T-cell (primary cell): ENCODE measurements at regions not wholly inside any gene's neighbourhood (a gene's known extent, or its start where the extent isn't known, plus 50 kb on each side); places are given as distances from the start of the nearest gene placed in this dataset.

Experiments used
- ATAC-seq, 4 experiments: fragments of 200-7000 bp in 3 of 4; fragments of 150-1000 bp in 1 of 4; cut with Tn5 transposase; replicated peaks in 1 of 4; 1 replicate in 3 of 4; 2 replicates in 1 of 4; pipeline ENCODE4 v1.10.0; 2021; ENCODE audit warnings: moderate library complexity in 3 of 4, mild to moderate bottlenecking in 2 of 4, moderate number of reproducible peaks in 1 of 4
- CTCF ChIA-PET, 2 donors: fragments of 300-600 bp; sonication (Branson Sonifier 250); formaldehyde crosslinking; loops; one replicate each; lab custom pipeline; 2022; ENCODE audit warnings: antibody characterized with exemption in 2 of 2; lab: Charles Lee
- POLR2A ChIA-PET, 2 donors: fragments of 300-600 bp; sonication (Branson Sonifier 250); formaldehyde crosslinking; loops; one replicate each; lab custom pipeline; 2022; ENCODE audit warnings: antibody characterized with exemption in 2 of 2; lab: Charles Lee
- DNase-seq, 35 experiments: peaks; one replicate each; pipeline versions ENCODE4 v3.0.0 to v3.0.0-alpha.2; 2013 to 2023
- H3K27ac ChIP-seq: one replicate; pipeline ENCODE4 v1.5.1; 2013; ENCODE audit warnings: low read length
- H3K27me3 ChIP-seq, 2 experiments: replicated peaks in 1 of 2; 1 replicate in 1 of 2; 2 replicates in 1 of 2; pipeline versions ENCODE4 v1.6.1 to v1.7.0; 2013; ENCODE audit warnings: low read length in 1 of 2, mixed read lengths in 1 of 2; ENCODE audit not compliant: control insufficient read depth in 2 of 2, insufficient read depth in 2 of 2; ENCODE audit errors: extremely low read depth in 1 of 2
- H3K36me3 ChIP-seq, 2 donors: 1 replicate in 1 of 2; 2 replicates in 1 of 2; pipeline versions ENCODE4 v1.6.1 to v1.7.0; 2013; ENCODE audit warnings: low read length in 1 of 2; ENCODE audit not compliant: control insufficient read depth in 2 of 2, insufficient read depth in 1 of 2; ENCODE audit errors: extremely low read depth in 1 of 2
- H3K4me1 ChIP-seq, 2 experiments: 1 replicate in 1 of 2; 2 replicates in 1 of 2; pipeline versions ENCODE4 v1.6.1 to v1.7.0; 2013; ENCODE audit warnings: low read length in 2 of 2, mixed read lengths in 1 of 2; ENCODE audit not compliant: insufficient read depth in 2 of 2, control insufficient read depth in 1 of 2; ENCODE audit errors: extremely low read depth in 1 of 2
- H3K4me3 ChIP-seq, 2 donors: 1 replicate in 1 of 2; 2 replicates in 1 of 2; pipeline versions ENCODE4 v1.5.1 to v1.7.0; 2013; ENCODE audit warnings: mild to moderate bottlenecking in 2 of 2, low read length in 1 of 2, moderate library complexity in 1 of 2; ENCODE audit not compliant: control insufficient read depth in 1 of 2; ENCODE audit errors: extremely low read depth in 1 of 2
- H3K9me3 ChIP-seq: 2 replicates; pipeline ENCODE4 v1.7.0; 2013
- H3K27ac Mint-ChIP-seq, 2 donors: one replicate each; pipeline ENCODE4 v1.8.0; 2020 to 2021; ENCODE audit warnings: mild to moderate bottlenecking in 2 of 2, mixed read lengths in 2 of 2
- H3K27me3 Mint-ChIP-seq, 2 donors: one replicate each; pipeline ENCODE4 v1.8.0; 2021 to 2022; ENCODE audit warnings: mixed read lengths in 2 of 2
- H3K36me3 Mint-ChIP-seq: one replicate; pipeline ENCODE4 v1.8.0; 2021; ENCODE audit warnings: mixed read lengths
- H3K4me1 Mint-ChIP-seq, 3 donors: one replicate each; pipeline ENCODE4 v1.8.0; 2020 to 2022; ENCODE audit warnings: mixed read lengths in 3 of 3, mild to moderate bottlenecking in 1 of 3
- H3K4me3 Mint-ChIP-seq, 3 donors: one replicate each; pipeline ENCODE4 v1.8.0; 2020 to 2022; ENCODE audit warnings: mild to moderate bottlenecking in 3 of 3, mixed read lengths in 3 of 3, moderate library complexity in 3 of 3
- H3K9me3 Mint-ChIP-seq, 3 donors: one replicate each; pipeline ENCODE4 v1.8.0; 2020 to 2022; ENCODE audit warnings: mixed read lengths in 3 of 3
- WGBS: methylation state at CpG from one replicate; pipeline ENCODE4 v1.1.5; 2013; ENCODE audit warnings: missing lambda C conversion rate; ENCODE audit not compliant: insufficient coverage; 5-methylcytosine and 5-hydroxymethylcytosine counted together

DNA sequence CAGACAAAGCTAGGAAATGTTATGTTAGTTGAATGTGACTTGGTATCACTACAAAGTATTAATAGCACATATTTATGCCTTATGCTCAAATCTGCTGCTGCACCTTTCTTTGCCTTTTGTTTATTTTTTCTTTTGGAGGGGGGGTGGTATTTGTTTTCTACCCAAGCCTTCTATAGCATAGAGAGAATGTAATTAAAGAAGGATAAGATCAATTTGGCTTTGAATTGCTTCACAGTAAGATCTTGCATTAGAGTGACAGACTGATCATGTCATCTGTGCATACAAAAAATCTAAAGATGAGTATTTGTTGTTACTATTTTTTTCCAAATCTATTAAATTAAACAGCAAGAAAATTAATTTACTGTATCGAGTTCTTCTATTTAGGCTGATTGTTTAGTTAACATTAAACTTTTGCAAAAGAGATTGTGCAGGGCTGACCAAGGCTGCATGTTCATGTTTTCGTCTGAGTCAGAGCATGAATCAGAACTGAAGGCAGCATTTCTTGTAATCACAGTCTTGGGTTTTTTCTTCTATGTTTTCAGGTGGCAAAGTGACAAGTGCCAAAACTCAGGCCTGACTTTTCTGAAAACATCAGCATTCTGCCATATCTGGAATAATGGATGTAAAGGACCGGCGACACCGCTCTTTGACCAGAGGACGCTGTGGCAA is 1007.1 kb upstream of the WWC1 start:
- H3K27ac Mint-ChIP-seq: no peak overlapping the region
- POLR2A ChIA-PET: no interaction called here
- Histone ChIP-seq H3K27me3 (no peaks in the 10 kb centered on the region), H3K36me3 (no peaks in the 10 kb centered on the region), H3K9me3 (no peaks in the 10 kb centered on the region), H3K4me1 (no peaks in the 10 kb centered on the region), H3K27ac (no peak overlapping the region), H3K4me3 (no peak overlapping the region)
- H3K9me3 Mint-ChIP-seq: peaks cover 5 to 25% (median 16%) of the 10 kb centered on the region in 3 donors
- CTCF ChIA-PET: no interaction called here
- no peak overlapping the region for H3K4me3 Mint-ChIP-seq
- no peaks in the 10 kb centered on the region for H3K4me1 Mint-ChIP-seq
- no peaks in the 10 kb centered on the region for H3K36me3 Mint-ChIP-seq
- DNase-seq (no peak), ATAC-seq (no peak)
- WGBS: 100% methylated on average over 5 of the region's 6 CpGs
- no peaks in the 10 kb centered on the region for H3K27me3 Mint-ChIP-seq

DNA sequence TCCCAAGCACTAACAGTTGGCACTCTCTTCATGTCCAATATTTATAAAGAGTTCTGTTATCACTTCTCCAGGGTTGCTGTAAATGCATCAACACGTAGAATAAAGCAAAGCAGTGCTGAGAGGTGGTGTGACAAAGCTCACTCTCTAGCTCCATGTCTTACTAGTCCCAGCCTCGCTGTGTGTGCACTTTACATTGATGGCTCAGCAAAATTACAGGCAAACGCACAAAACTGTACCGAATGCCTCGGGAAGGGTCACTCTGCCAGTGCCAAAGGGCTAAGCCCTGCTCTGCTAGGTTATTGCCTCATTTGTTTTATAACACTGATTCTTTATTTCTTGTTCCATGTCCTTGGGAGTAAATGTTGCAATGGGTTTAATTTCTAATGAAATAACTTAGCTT is 1005.9 kb upstream of the WWC1 start:
- WGBS: 68% methylated on average over 4 of the region's 5 CpGs
- H3K9me3 Mint-ChIP-seq: peaks cover 5 to 20% (median 7%) of the 10 kb centered on the region in 3 donors
- Histone ChIP-seq H3K4me3 (no peak overlapping the region), H3K9me3 (no peaks in the 10 kb centered on the region), H3K27ac (no peak overlapping the region), H3K4me1 (no peaks in the 10 kb centered on the region), H3K36me3 (no peaks in the 10 kb centered on the region), H3K27me3 (no peaks in the 10 kb centered on the region)
- H3K4me1 Mint-ChIP-seq: no peaks in the 10 kb centered on the region
- no peaks in the 10 kb centered on the region for H3K27me3 Mint-ChIP-seq
- ChIA-PET POLR2A (no interaction called here), CTCF (no interaction called here)
- H3K4me3 Mint-ChIP-seq: no peak overlapping the region
- no peak overlapping the region for H3K27ac Mint-ChIP-seq
- no peak for ATAC-seq
- H3K36me3 Mint-ChIP-seq: no peaks in the 10 kb centered on the region
- no peak for DNase-seq

DNA sequence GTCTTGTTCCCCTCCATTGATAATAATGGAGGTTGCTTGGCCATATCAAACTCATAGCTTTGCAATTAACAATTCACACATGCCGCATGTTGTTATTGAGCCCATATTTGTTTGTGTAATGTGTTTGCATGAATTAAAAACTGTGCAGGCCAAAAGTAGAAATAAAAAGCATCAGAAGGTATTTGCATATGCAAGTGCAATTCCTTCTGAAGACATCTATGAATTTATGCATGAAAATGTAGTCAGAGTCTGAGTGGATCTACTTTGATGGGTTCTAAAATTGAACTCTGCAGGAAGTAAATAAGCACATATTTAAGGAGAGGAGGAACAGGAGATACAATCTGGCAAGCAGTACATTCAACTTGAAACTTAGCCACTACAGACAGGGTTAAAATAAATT is 1004.6 kb upstream of the WWC1 start:
- H3K9me3 ChIP-seq: no peaks in the 10 kb centered on the region
- no peaks in the 10 kb centered on the region for H3K27me3 ChIP-seq
- H3K4me3 Mint-ChIP-seq: no peak overlapping the region
- no peaks in the 10 kb centered on the region for H3K36me3 Mint-ChIP-seq
- H3K4me1 Mint-ChIP-seq: no peaks in the 10 kb centered on the region
- DNase-seq (no peak), ATAC-seq (no peak)
- H3K4me1 ChIP-seq: no peaks in the 10 kb centered on the region
- no peaks in the 10 kb centered on the region for H3K36me3 ChIP-seq
- no peaks in the 10 kb centered on the region for H3K27me3 Mint-ChIP-seq
- CTCF ChIA-PET: no interaction called here
- no peak overlapping the region for H3K4me3 ChIP-seq
- no peak overlapping the region for H3K27ac Mint-ChIP-seq
- POLR2A ChIA-PET: no interaction called here
- no CpG with 5 or more reads among the region's 1 CpG for WGBS
- no peak overlapping the region for H3K27ac ChIP-seq
- peaks cover 4 to 20% (median 5%) of the 10 kb centered on the region in 3 donors for H3K9me3 Mint-ChIP-seq

DNA sequence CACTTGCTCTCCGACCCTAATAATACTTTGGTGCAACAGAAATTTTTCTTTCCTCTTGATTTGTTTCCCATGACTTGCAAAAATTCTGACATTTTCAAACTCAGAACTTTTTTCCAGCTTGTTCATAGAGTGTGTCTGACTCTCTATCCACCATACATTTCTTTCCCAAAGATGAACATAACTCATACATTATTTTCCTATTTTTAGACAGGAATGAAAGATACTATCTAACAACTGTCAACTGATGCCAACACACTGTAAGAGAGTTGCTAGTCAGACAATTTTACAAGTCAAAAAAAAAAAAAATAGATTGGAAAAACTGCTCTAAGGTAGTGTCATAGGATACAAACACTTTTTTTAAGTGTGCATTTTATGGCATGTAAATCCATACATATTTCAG is 1001.0 kb upstream of the WWC1 start:
- H3K36me3 ChIP-seq: no peaks in the 10 kb centered on the region
- H3K4me1 Mint-ChIP-seq: no peaks in the 10 kb centered on the region
- no peaks in the 10 kb centered on the region for H3K9me3 ChIP-seq
- peaks cover 2 to 12% (median 10%) of the 10 kb centered on the region in 3 donors for H3K9me3 Mint-ChIP-seq
- POLR2A ChIA-PET: no interaction called here
- H3K27me3 ChIP-seq: no peaks in the 10 kb centered on the region
- no peak overlapping the region for H3K4me3 Mint-ChIP-seq
- WGBS: no CpG with 5 or more reads among the region's 1 CpG
- H3K27ac Mint-ChIP-seq: no peak overlapping the region
- CTCF ChIA-PET: no interaction called here
- no peak overlapping the region for H3K27ac ChIP-seq
- no peaks in the 10 kb centered on the region for H3K36me3 Mint-ChIP-seq
- no peaks in the 10 kb centered on the region for H3K4me1 ChIP-seq
- DNase-seq (no peak), ATAC-seq (no peak)
- H3K4me3 ChIP-seq: no peak overlapping the region
- no peaks in the 10 kb centered on the region for H3K27me3 Mint-ChIP-seq

DNA sequence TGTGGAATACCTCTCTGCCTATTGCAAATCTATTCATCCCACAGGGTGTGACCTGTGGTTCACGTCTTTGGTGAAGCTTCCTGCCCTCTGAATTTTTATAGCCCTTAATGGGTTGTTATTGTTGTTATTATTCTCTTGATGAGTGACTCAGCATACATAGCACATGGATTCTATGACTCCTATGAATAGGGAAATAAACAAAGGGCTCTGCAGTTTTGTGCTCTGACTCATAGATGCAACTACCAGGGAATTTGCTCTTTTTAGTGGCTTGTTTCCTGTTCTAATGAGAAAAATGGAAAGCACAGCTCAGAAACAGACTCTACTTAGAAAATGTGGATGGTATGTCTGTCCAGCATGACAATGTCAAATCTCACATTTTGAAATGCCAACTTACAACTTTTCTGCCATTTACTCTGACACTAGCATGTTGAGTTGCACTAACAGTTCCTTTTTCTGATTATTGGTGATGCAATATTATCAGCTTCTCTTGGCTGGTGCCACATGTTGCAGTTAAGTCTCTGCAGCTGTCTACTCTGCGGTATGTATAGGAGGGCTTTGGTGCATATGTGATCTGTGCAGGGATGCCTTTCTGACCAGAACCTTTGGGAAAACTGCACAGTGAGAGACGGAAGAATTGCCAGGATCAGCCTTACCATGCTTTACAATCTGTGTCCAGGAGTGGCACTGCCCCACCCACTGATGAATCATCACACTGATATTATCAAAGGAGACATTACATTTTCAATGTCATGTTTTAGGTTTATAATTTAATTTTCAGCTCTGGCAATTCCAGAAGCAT is 996.4 kb upstream of the WWC1 start:
- no CpG with 5 or more reads among the region's 3 CpGs for WGBS
- no peaks in the 10 kb centered on the region for H3K36me3 ChIP-seq
- no peak overlapping the region for H3K4me3 ChIP-seq
- H3K9me3 Mint-ChIP-seq: peaks cover 6 to 30% (median 15%) of the 10 kb centered on the region in 3 donors
- no peak overlapping the region for H3K4me3 Mint-ChIP-seq
- ChIA-PET CTCF (no interaction called here), POLR2A (no interaction called here)
- H3K36me3 Mint-ChIP-seq: no peaks in the 10 kb centered on the region
- H3K27me3 Mint-ChIP-seq: no peaks in the 10 kb centered on the region
- DNase-seq: no peak
- no peak overlapping the region for H3K27ac Mint-ChIP-seq
- H3K27me3 ChIP-seq: peaks cover 0 to 2% of the 10 kb centered on the region in 2 experiments
- no peaks in the 10 kb centered on the region for H3K4me1 ChIP-seq
- no peak overlapping the region for H3K27ac ChIP-seq
- no peaks in the 10 kb centered on the region for H3K9me3 ChIP-seq
- H3K4me1 Mint-ChIP-seq: no peaks in the 10 kb centered on the region
- no peak for ATAC-seq

DNA sequence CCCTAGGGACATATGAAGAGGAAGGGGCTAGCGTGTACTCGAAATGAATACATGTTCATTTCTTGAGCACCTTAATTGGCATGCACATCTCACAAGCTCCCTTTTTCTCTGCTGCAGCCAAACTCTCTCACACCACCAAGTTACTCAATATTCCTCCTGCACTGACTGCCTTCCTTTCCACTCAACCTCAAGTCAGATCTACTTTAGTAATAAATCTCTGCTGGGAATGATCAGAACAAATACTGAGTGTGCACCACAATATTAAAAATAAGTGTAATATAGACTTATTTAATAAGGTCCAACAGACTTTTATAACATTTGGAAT is 995.8 kb upstream of the WWC1 start:
- Mint-ChIP-seq H3K27ac (no peak overlapping the region), H3K4me1 (no peaks in the 10 kb centered on the region), H3K27me3 (no peaks in the 10 kb centered on the region), H3K4me3 (no peak overlapping the region), H3K36me3 (no peaks in the 10 kb centered on the region), H3K9me3 (peaks cover 6 to 36% (median 19%) of the 10 kb centered on the region in 3 donors)
- WGBS: no CpG with 5 or more reads among the region's 2 CpGs
- H3K4me1 ChIP-seq: no peaks in the 10 kb centered on the region
- ATAC-seq (no peak), DNase-seq (no peak)
- ChIA-PET CTCF (no interaction called here), POLR2A (no interaction called here)
- H3K27me3 ChIP-seq: peaks cover 0 to 2% of the 10 kb centered on the region in 2 experiments
- no peaks in the 10 kb centered on the region for H3K36me3 ChIP-seq
- no peak overlapping the region for H3K27ac ChIP-seq
- no peak overlapping the region for H3K4me3 ChIP-seq
- no peaks in the 10 kb centered on the region for H3K9me3 ChIP-seq
